Adrenal gland (tissue), 9 donors: ENCODE measurements at regions not wholly inside any gene's neighbourhood (a gene's known extent, or its start where the extent isn't known, plus 50 kb on each side); places are given as distances from the start of the nearest gene placed in this dataset.
A peak's percentile ranks its signal among the peaks of the same experiment; 100 is the strongest.

Experiments used
- DNase-seq, 7 donors: peaks; one replicate each; pipeline ENCODE4 v3.0.0-alpha.2; 2019 to 2020
- H3K27ac ChIP-seq, 5 donors: fragments of 200-600 bp; sonication (generic) in 4 of 5; 1 replicate in 3 of 5; 2 replicates in 2 of 5; pipeline versions ENCODE4 v1.5.1 to v1.8.0; 2016 to 2020; ENCODE audit warnings: mild to moderate bottlenecking in 1 of 5
- H3K27me3 ChIP-seq: fragments of 200-600 bp; 2 replicates; pipeline ENCODE4 v1.8.0; 2021
- H3K36me3 ChIP-seq, 2 donors: fragments of 200-600 bp; replicated peaks in 1 of 2; 1 replicate in 1 of 2; 2 replicates in 1 of 2; pipeline versions ENCODE4 v1.5.1 to v1.8.0; 2018 to 2022
- H3K4me1 ChIP-seq, 2 donors: fragments of 200-600 bp; replicated peaks in 1 of 2; 1 replicate in 1 of 2; 2 replicates in 1 of 2; pipeline versions ENCODE4 v1.5.1 to v1.8.0; 2018 to 2021
- H3K4me3 ChIP-seq, 4 donors: fragments of 200-600 bp; sonication (generic) in 3 of 4; one replicate each; pipeline ENCODE4 v1.5.1; 2016 to 2018
- H3K9me3 ChIP-seq, 3 donors: fragments of 200-600 bp; sonication (generic) in 1 of 3; replicated peaks in 1 of 3; 1 replicate in 2 of 3; 2 replicates in 1 of 3; pipeline versions ENCODE4 v1.5.1 to v1.8.0; 2016 to 2021
- CTCF ChIP-seq, 6 experiments: fragments of 450-650 bp in 4 of 6; fragments of 200-600 bp in 2 of 6; sonication (generic) in 1 of 6; IDR thresholded peaks; 1 replicate in 5 of 6; 2 replicates in 1 of 6; pipeline versions ENCODE4 v1.5.1 to v1.8.0; 2016 to 2021; ENCODE audit warnings: antibody characterized with exemption in 6 of 6, mild to moderate bottlenecking in 2 of 6, moderate library complexity in 1 of 6
- POLR2A ChIP-seq, 2 donors: fragments of 450-650 bp; IDR thresholded peaks; one replicate each; pipeline ENCODE4 v1.6.1; 2017; ENCODE audit warnings: antibody characterized with exemption in 2 of 2, mild to moderate bottlenecking in 2 of 2, moderate library complexity in 1 of 2
- WGBS, 4 donors: extraction: QIAGEN DNeasy Blood & Tissue Kit in 2 of 4; methylation state at CpG; one replicate each; pipeline versions ENCODE4 v1.1.5 to v1.1.7; 2013 to 2017; 5-methylcytosine and 5-hydroxymethylcytosine counted together
- intact Hi-C, 2 donors: fragments of 100-400 bp; cut with DNase I; formaldehyde crosslinking; loops; one replicate each; pipeline versions ENCODE4 v1.14.1 to v1.15.0; 2022 to 2023
- donor health status: healthy with polysubstance abuse.
- donor health status: Bipolar disorder and iron deficiency.
- donor health status: DM: yes; HTN: yes; CAD: no.
- donor health status: DM: no; HTN: no; CAD: no.
- donor health status: DM: no; HTN: no; CAD: no.

GRCh38 chr14:96958057-96958456 is 160.9 kb downstream of the VRK1 start:
- Histone ChIP-seq H3K36me3 (no peaks in the 10 kb centered on the region), H3K9me3 (no peaks in the 10 kb centered on the region), H3K4me3 (no peak overlapping the region), H3K27ac (no peak overlapping the region), H3K27me3 (no peaks in the 10 kb centered on the region), H3K4me1 (no peaks in the 10 kb centered on the region)
- no peak for TF ChIP-seq CTCF (IDR thresholded peaks at IDR 0.05)
- TF ChIP-seq POLR2A (IDR thresholded peaks at IDR 0.05) = no peak
- 92 to 94% (median 93%) methylated on average over 11 of the region's 11 CpGs for WGBS, 4 donors
- intact Hi-C loops = no loop called here
- DNase-seq = no peak

GRCh38 chr14:96959992-96960391 is 162.8 kb downstream of the VRK1 start:
- peak in 1 of 7 donors; percentile 28 for DNase-seq
- intact Hi-C loops = no loop called here
- no peak for TF ChIP-seq POLR2A (IDR thresholded peaks at IDR 0.05)
- TF ChIP-seq CTCF (IDR thresholded peaks at IDR 0.05) = no peak
- WGBS, 4 donors = 0 to 3% (median 0%) methylated on average over 1 of the region's 1 CpG
- Histone ChIP-seq H3K4me1 (no peaks in the 10 kb centered on the region), H3K4me3 (no peak overlapping the region), H3K27me3 (no peaks in the 10 kb centered on the region), H3K36me3 (no peaks in the 10 kb centered on the region), H3K27ac (no peak overlapping the region), H3K9me3 (no peaks in the 10 kb centered on the region)

- Histone ChIP-seq H3K27me3 (no peaks in the 10 kb centered on the region), H3K36me3 (no peaks in the 10 kb centered on the region), H3K4me3 (no peak overlapping the region), H3K27ac (no peak overlapping the region), H3K9me3 (no peaks in the 10 kb centered on the region), H3K4me1 (no peaks in the 10 kb centered on the region)
- WGBS, 4 donors = 65 to 71% (median 67%) methylated on average over 2 of the region's 2 CpGs
- DNase-seq = peak in 1 of 7 donors; percentile 33
- intact Hi-C loops = no loop called here
- no peak for TF ChIP-seq CTCF (IDR thresholded peaks at IDR 0.05)
- TF ChIP-seq POLR2A (IDR thresholded peaks at IDR 0.05) = no peak
These were observed 163.5 kb downstream of the VRK1 start for GRCh38 chr14:96960598-96961116.

GRCh38 chr14:96961895-96962294 is 164.7 kb downstream of the VRK1 start:
- no peak for DNase-seq
- Histone ChIP-seq H3K36me3 (no peaks in the 10 kb centered on the region), H3K27ac (no peak overlapping the region), H3K27me3 (no peaks in the 10 kb centered on the region), H3K9me3 (no peaks in the 10 kb centered on the region), H3K4me3 (no peak overlapping the region), H3K4me1 (no peaks in the 10 kb centered on the region)
- intact Hi-C loops = no loop called here
- 43 to 50% (median 47%) methylated on average over 2 of the region's 2 CpGs for WGBS, 4 donors
- no peak for TF ChIP-seq POLR2A (IDR thresholded peaks at IDR 0.05)
- no peak for TF ChIP-seq CTCF (IDR thresholded peaks at IDR 0.05)
